ENCODE measurements at regions not wholly inside any gene's neighbourhood (a gene's known extent, or its start where the extent isn't known, plus 50 kb on each side); places are given as distances from the start of the nearest gene placed in this dataset.

DNA sequence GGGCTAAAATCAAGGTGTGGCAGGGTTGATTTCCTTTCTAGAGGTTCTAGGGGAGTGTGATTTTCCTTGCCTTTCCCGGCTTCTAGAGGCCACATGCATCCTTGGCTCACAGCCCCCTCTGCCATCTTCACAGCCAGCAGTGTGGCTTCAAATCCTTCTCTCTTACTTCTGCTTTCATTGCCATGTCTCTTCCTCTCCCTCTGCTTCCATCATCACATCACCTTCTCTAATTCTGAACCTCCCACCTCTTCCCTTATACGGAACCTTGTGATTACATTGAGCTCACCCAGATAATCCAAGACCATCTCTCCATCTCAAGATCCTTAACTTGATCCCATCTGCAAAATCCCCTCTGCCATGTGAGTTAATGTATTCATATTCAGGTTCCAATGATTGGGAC is 56.2 kb upstream of the RMDN2 start:
- intact Hi-C loops (cut with DNase I), result no loop called here
- no peak for DNase-seq
- TF ChIP-seq, protein P1, sequence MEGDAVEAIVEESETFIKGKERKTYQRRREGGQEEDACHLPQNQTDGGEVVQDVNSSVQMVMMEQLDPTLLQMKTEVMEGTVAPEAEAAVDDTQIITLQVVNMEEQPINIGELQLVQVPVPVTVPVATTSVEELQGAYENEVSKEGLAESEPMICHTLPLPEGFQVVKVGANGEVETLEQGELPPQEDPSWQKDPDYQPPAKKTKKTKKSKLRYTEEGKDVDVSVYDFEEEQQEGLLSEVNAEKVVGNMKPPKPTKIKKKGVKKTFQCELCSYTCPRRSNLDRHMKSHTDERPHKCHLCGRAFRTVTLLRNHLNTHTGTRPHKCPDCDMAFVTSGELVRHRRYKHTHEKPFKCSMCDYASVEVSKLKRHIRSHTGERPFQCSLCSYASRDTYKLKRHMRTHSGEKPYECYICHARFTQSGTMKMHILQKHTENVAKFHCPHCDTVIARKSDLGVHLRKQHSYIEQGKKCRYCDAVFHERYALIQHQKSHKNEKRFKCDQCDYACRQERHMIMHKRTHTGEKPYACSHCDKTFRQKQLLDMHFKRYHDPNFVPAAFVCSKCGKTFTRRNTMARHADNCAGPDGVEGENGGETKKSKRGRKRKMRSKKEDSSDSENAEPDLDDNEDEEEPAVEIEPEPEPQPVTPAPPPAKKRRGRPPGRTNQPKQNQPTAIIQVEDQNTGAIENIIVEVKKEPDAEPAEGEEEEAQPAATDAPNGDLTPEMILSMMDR (IDR thresholded peaks at IDR 0.05), result no peak
- Histone ChIP-seq H3K36me3 (no peaks in the 10 kb centered on the region), H3K4me1 (no peaks in the 10 kb centered on the region), H3K27me3 (no peaks in the 10 kb centered on the region), H3K9ac (ENCODE audit: low read depth in 2 of 2, low read length in 2 of 2) (no peak overlapping the region), H3K9me3 (no peaks in the 10 kb centered on the region), H3K4me3 (no peak overlapping the region), H3K27ac (no peak overlapping the region)

DNA sequence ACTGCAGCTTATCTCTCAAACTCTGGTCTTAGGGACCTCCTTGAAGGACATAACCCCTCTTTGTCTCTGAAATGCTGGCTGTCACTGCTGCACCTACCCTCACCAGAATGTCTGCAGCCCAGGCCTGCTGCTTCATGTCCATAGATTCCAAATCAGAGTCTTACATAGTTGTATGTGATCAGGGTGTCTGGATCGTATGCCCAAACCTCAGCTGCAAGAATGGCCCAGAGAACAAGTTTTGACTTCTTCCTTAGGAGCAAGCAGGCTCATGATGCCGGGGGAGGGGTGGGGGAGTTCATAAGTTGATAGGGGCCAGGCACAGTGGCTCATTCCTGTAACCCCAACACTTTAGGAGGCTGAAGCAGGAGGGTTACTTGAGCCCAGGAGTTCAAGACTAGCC is 55.8 kb upstream of the RMDN2 start:
- Histone ChIP-seq H3K4me1 (no peaks in the 10 kb centered on the region), H3K9ac (ENCODE audit: low read depth in 2 of 2, low read length in 2 of 2) (no peak overlapping the region), H3K9me3 (no peaks in the 10 kb centered on the region), H3K27me3 (no peaks in the 10 kb centered on the region), H3K36me3 (no peaks in the 10 kb centered on the region), H3K4me3 (no peak overlapping the region), H3K27ac (no peak overlapping the region)
- intact Hi-C loops (cut with DNase I), result no loop called here
- TF ChIP-seq, protein P1 (IDR thresholded peaks at IDR 0.05), result no peak
- DNase-seq, result no peak

DNA sequence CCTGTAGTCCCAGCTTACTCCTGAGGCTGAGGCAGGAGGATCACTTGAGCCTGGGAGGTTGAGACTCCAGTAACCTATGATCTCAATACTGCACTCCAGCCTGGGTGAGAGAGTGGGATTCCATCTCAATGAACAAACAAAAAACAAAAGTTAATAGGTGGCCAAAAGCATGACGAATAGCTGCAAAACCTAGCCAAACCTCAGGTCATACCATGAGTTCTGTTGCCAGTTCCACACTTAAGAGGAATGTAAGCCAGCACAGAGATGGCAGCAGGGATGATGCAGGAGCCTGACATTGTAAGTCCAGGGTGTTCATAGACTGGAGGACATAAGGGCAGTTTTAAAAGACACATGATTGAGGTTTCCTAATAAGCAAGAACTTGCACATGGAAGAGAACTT is 55.3 kb upstream of the RMDN2 start:
- no peaks in the 10 kb centered on the region for H3K27me3 ChIP-seq
- no peaks in the 10 kb centered on the region for H3K4me1 ChIP-seq
- H3K4me3 ChIP-seq, result no peak overlapping the region
- no peak for DNase-seq
- intact Hi-C loops (cut with DNase I), result loop anchor here (5.0 kb wide), 1 partner anchor 477 kb away; no protein-coding TSS in a partner anchor
- no peaks in the 10 kb centered on the region for H3K9me3 ChIP-seq
- H3K36me3 ChIP-seq, result no peaks in the 10 kb centered on the region
- H3K27ac ChIP-seq, result no peak overlapping the region
- H3K9ac ChIP-seq (ENCODE audit: low read depth in 2 of 2, low read length in 2 of 2), result no peak overlapping the region
- TF ChIP-seq, protein P1 (IDR thresholded peaks at IDR 0.05), result no peak

DNA sequence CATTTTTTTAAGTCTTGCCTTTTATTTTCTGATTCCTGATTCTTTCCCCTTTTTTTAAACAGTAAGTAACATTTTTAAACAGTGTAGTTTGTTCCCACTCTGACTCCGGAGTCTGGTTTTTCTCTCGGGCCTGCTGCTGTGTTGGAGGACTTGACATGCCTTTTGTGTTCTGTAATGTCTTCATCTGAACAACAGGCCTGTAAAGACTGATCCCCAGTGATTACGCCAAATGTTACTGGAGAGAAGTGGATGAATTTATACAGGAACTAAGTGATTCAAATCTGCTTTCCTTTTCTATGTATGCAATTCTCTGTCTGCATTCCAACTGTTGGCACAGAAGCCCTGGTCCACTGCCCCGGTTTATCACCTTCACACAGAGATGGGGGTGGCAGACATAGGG is 54.3 kb upstream of the RMDN2 start:
- Histone ChIP-seq H3K4me3 (no peak overlapping the region), H3K36me3 (no peaks in the 10 kb centered on the region), H3K9me3 (no peaks in the 10 kb centered on the region), H3K4me1 (no peaks in the 10 kb centered on the region), H3K27ac (no peak overlapping the region), H3K9ac (ENCODE audit: low read depth in 2 of 2, low read length in 2 of 2) (no peak overlapping the region), H3K27me3 (no peaks in the 10 kb centered on the region)
- intact Hi-C loops (cut with DNase I), result loop anchor here (5.0 kb wide), 1 partner anchor 479 kb away; no protein-coding TSS in a partner anchor
- no peak for DNase-seq
- TF ChIP-seq, protein P1 (IDR thresholded peaks at IDR 0.05), result no peak

DNA sequence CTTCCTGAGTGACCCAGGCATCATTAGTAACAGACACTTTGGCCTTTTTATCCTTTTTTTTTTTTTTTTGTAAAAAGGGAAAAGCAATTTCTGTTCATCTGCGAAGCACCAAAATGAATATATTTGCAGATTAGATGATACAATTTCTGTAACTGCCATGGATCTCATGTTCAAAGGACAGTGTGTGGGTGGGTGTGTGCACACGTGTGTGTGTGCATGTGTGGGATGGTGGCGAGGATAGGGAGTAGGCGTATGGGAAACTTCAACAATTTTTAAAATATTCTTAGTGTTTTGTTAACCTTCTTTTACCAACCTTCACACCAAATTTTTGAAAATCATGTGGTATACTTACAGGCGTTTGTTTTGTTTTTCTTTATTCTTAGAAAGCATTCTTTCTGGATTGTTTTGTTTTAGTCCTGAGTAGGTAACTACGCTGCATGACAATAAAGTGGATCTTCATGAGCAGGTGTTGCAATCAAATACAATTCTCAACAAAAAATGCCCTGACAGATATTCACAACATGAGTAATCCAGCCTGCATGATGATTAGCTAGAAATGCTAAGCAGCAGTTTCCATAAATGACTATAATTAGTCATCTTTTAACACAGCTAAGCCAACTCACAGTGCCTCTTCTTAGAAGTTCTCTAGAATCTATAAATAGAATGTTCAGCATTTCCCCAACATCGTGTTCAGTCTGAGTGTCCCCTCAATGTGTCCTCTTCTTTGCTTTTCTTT is 53.5 kb upstream of the RMDN2 start:
- H3K4me3 ChIP-seq, result no peak overlapping the region
- no peaks in the 10 kb centered on the region for H3K27me3 ChIP-seq
- no peak overlapping the region for H3K27ac ChIP-seq
- H3K9me3 ChIP-seq, result no peaks in the 10 kb centered on the region
- no peak overlapping the region for H3K9ac ChIP-seq (ENCODE audit: low read depth in 2 of 2, low read length in 2 of 2)
- intact Hi-C loops (cut with DNase I), result loop anchor here (5.0 kb wide), 1 partner anchor 479 kb away; no protein-coding TSS in a partner anchor
- TF ChIP-seq, protein P1 (IDR thresholded peaks at IDR 0.05), result no peak
- H3K4me1 ChIP-seq, result no peaks in the 10 kb centered on the region
- DNase-seq, result no peak
- no peaks in the 10 kb centered on the region for H3K36me3 ChIP-seq

Data from colonic mucosa (tissue), 4 donors.